ENCODE measurements at regions not wholly inside any gene's neighbourhood (a gene's known extent, or its start where the extent isn't known, plus 50 kb on each side); places are given as distances from the start of the nearest gene placed in this dataset.

GRCh38 chr6:150712505-150713252, 113.0 kb downstream of the PLEKHG1 start:
- DNase-seq (ENCODE audit: low read depth), result no peak

GRCh38 chr6:150713487-150713886, 113.8 kb downstream of the PLEKHG1 start:
- no peak for DNase-seq (ENCODE audit: low read depth)

GRCh38 chr6:150713931-150714330, 114.2 kb downstream of the PLEKHG1 start:
- no peak for DNase-seq (ENCODE audit: low read depth)

- DNase-seq (ENCODE audit: low read depth), result no peak
Measured at GRCh38 chr6:150715133-150715532, 115.4 kb downstream of the PLEKHG1 start.

- DNase-seq (ENCODE audit: low read depth), result no peak
Measured at GRCh38 chr6:150717419-150717818, 117.7 kb downstream of the PLEKHG1 start.

- no peak for DNase-seq (ENCODE audit: low read depth)
Measured at GRCh38 chr6:150719099-150719766, 119.5 kb downstream of the PLEKHG1 start.

- no peak for DNase-seq (ENCODE audit: low read depth)
Measured at GRCh38 chr6:150719831-150720230, 120.1 kb downstream of the PLEKHG1 start.

- no peak for DNase-seq (ENCODE audit: low read depth)
Measured at GRCh38 chr6:150720774-150721233, 121.1 kb downstream of the PLEKHG1 start.

- DNase-seq (ENCODE audit: low read depth), result no peak
Measured at GRCh38 chr6:150721418-150722266, 122.0 kb downstream of the PLEKHG1 start.

- DNase-seq (ENCODE audit: low read depth), result no peak
Measured at GRCh38 chr6:150722614-150723344, 123.1 kb downstream of the PLEKHG1 start.

- no peak for DNase-seq (ENCODE audit: low read depth)
Measured at GRCh38 chr6:150723345-150723658, 123.6 kb downstream of the PLEKHG1 start.

- no peak for DNase-seq (ENCODE audit: low read depth)
Measured at GRCh38 chr6:150723857-150724256, 124.2 kb downstream of the PLEKHG1 start.

GRCh38 chr6:150725795-150726194, 126.1 kb downstream of the PLEKHG1 start:
- no peak for DNase-seq (ENCODE audit: low read depth)

- no peak for DNase-seq (ENCODE audit: low read depth)
Measured at GRCh38 chr6:150729188-150729748, 129.6 kb downstream of the PLEKHG1 start.

- no peak for DNase-seq (ENCODE audit: low read depth)
Measured at GRCh38 chr6:150730801-150731457, 131.2 kb downstream of the PLEKHG1 start.

GRCh38 chr6:150732765-150733539, 132.6 kb upstream of the MTHFD1L start:
- no peak for DNase-seq (ENCODE audit: low read depth)

GRCh38 chr6:150733726-150734125, 131.8 kb upstream of the MTHFD1L start:
- no peak for DNase-seq (ENCODE audit: low read depth)

- DNase-seq (ENCODE audit: low read depth), result no peak
Measured at GRCh38 chr6:150734235-150734634, 131.3 kb upstream of the MTHFD1L start.

- DNase-seq (ENCODE audit: low read depth), result no peak
Measured at GRCh38 chr6:150735341-150735851, 130.1 kb upstream of the MTHFD1L start.

GRCh38 chr6:150738092-150738629, 127.3 kb upstream of the MTHFD1L start:
- no peak for DNase-seq (ENCODE audit: low read depth)
